T47D (cell line): ENCODE measurements at regions not wholly inside any gene's neighbourhood (a gene's known extent, or its start where the extent isn't known, plus 50 kb on each side); places are given as distances from the start of the nearest gene placed in this dataset.

Source experiments
- DNase-seq, 2 experiments: peaks; one replicate each; pipeline versions ENCODE4 v3.0.0 to v3.0.0-alpha.2; 2011 to 2012; ENCODE audit warnings: low read depth in 1 of 2, low spot score in 1 of 2
- JUND ChIP-seq: IDR thresholded peaks from 2 replicates; pipeline ENCODE4 v1.6.1; 2012; ENCODE audit warnings: low read depth
- in situ Hi-C: cut with HindIII; loops from 2 replicates; pipeline ENCODE4 v1.10.0; 2016; ENCODE audit warnings: low sequenced_read_pairs, low pct_unique_long_range_greater_than_20kb

GRCh38 chr11:37721485-37721884 is 1123.4 kb upstream of the RAG2 start:
- no peak for TF ChIP-seq JUND
- no peak for DNase-seq
- in situ Hi-C loops = no loop called here

- peak in 1 of 2 experiments; percentile 57 for DNase-seq
- TF ChIP-seq JUND = no peak
- in situ Hi-C loops = no loop called here
These were observed 1120.5 kb upstream of the RAG2 start for GRCh38 chr11:37718431-37718999.

GRCh38 chr11:37712251-37712650 is 1114.2 kb upstream of the RAG2 start:
- TF ChIP-seq JUND = no peak
- in situ Hi-C loops = no loop called here
- peak in 1 of 2 experiments; percentile 72 for DNase-seq

- DNase-seq = no peak
- in situ Hi-C loops = no loop called here
- TF ChIP-seq JUND = no peak
These were observed 1112.0 kb upstream of the RAG2 start for GRCh38 chr11:37710031-37710430.

- DNase-seq = no peak
- in situ Hi-C loops = no loop called here
- TF ChIP-seq JUND = no peak
These were observed 1106.8 kb upstream of the RAG2 start for GRCh38 chr11:37704791-37705190.

- DNase-seq = no peak
- in situ Hi-C loops = no loop called here
- no peak for TF ChIP-seq JUND
These were observed 1101.6 kb upstream of the RAG2 start for GRCh38 chr11:37699644-37700043.

- no peak for TF ChIP-seq JUND
- in situ Hi-C loops = no loop called here
- DNase-seq = no peak
These were observed 1097.2 kb upstream of the RAG2 start for GRCh38 chr11:37695283-37695682.

GRCh38 chr11:37689951-37690350 is 1091.9 kb upstream of the RAG2 start:
- no peak for TF ChIP-seq JUND
- peak in 1 of 2 experiments; percentile 81 for DNase-seq
- in situ Hi-C loops = no loop called here

- peak in 1 of 2 experiments; percentile 79 for DNase-seq
- peak; percentile 94 for TF ChIP-seq JUND
- in situ Hi-C loops = no loop called here
These were observed 1090.4 kb upstream of the RAG2 start for GRCh38 chr11:37688456-37688855.

- peak; percentile 98 for TF ChIP-seq JUND
- DNase-seq = peak; percentile 15 to 82
- in situ Hi-C loops = no loop called here
These were observed 1089.1 kb upstream of the RAG2 start for GRCh38 chr11:37687130-37687529.

- DNase-seq = no peak
- in situ Hi-C loops = no loop called here
- TF ChIP-seq JUND = no peak
These were observed 1073.3 kb upstream of the RAG2 start for GRCh38 chr11:37671321-37671720.

GRCh38 chr11:37666960-37667359 is 1068.9 kb upstream of the RAG2 start:
- no peak for TF ChIP-seq JUND
- DNase-seq = no peak
- in situ Hi-C loops = no loop called here

GRCh38 chr11:37657645-37658044 is 1059.6 kb upstream of the RAG2 start:
- in situ Hi-C loops = no loop called here
- TF ChIP-seq JUND = no peak
- DNase-seq = peak; percentile 4 to 77

GRCh38 chr11:37647767-37648166 is 1049.7 kb upstream of the RAG2 start:
- in situ Hi-C loops = no loop called here

GRCh38 chr11:37643968-37644367 is 1045.9 kb upstream of the RAG2 start:
- TF ChIP-seq JUND = no peak
- in situ Hi-C loops = no loop called here
- no peak for DNase-seq

More at GRCh38 chr11:37647767-37648166, 1049.7 kb upstream of the RAG2 start:
- no peak for DNase-seq
- TF ChIP-seq JUND = no peak
